ENCODE measurements at regions not wholly inside any gene's neighbourhood (a gene's known extent, or its start where the extent isn't known, plus 50 kb on each side); places are given as distances from the start of the nearest gene placed in this dataset.

- DNase-seq (ENCODE audit: low read depth), result no peak
Measured at GRCh38 chr21:35223480-35224156, 174.5 kb upstream of the RUNX1 start.

DNA sequence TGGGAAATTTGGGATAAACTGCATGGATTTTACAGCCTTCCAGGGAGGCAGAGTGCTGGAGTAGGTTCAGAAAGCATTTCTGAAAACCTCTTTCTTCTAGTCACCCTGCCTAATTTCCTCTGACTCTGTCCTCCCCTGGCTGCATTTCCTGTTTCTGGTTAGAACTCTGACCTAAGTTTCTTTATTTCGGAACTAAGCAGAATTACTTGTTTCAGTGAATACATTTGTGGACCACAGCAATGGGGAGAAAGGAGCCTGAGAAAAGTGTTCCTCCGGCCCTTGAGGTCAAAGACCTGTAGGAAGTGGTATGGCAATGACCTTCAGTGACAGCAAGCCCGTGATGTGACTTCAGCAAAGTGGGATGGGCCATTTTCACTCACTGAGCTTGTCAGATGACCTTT, 173.4 kb upstream of the RUNX1 start:
- no peak for DNase-seq (ENCODE audit: low read depth)

DNA sequence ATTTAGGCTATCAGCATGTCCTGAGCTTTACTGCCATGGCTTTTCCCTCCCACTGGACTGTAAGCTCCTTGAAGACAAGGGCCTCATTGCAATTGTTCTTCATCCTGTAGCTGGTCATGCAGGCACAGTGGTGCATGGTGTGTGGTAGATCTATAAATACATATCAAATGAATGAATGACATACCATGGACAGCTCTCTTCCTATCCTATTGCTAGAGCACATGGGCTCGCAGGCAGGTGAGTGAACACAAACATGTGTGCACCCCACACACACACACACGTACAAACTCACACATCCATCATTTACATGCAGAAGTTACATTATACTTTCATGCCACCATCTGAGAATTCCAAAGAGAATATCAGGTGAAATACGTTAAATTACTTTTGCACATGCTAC, 172.9 kb upstream of the RUNX1 start:
- no peak for DNase-seq (ENCODE audit: low read depth)

- peak; percentile 16 for DNase-seq (ENCODE audit: low read depth)
Measured at GRCh38 chr21:35220301-35220700, 171.2 kb upstream of the RUNX1 start.

DNA sequence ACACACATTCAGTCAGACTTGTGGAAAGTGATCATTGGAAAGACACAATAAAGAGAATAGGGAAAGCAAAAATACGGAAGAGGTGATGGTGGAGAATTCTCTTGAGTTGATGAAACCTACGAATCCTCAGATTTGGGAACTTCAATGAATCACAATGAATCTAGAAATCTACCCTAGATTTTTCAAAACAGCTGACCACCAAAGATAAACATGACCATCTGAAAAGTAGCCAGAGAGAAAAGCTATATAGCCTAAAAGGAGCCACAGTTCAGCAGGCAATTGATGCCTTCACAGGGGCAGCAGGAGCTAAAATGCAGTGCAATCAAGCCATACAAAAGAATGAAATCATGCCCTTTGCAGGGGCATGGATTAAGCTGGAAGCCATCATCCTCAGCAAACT, 170.6 kb upstream of the RUNX1 start:
- no peak for DNase-seq (ENCODE audit: low read depth)

GRCh38 chr21:35219291-35219690, 170.2 kb upstream of the RUNX1 start:
- DNase-seq (ENCODE audit: low read depth), result no peak

GRCh38 chr21:35217504-35218060, 168.5 kb upstream of the RUNX1 start:
- peak; percentile 50 for DNase-seq (ENCODE audit: low read depth)

DNA sequence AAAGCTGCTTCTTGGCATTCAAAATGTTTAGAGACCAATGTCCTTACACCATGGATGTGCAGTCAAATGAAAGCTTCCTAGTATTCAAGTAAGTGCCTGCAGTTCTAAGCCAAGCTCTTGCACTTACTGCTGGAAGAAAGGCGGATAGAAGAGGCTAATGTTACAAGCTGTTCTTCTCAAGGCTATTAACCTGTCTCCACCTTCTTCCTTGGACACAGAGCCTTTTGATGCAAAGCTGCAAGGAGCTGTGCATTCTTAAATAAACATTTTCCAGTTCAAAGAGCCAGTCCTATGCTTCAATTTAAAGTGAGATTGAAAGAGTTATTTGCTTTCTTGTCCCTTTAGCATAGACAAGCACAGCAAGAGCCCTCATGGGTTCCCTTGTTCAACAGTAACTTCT, 167.9 kb upstream of the RUNX1 start:
- DNase-seq (ENCODE audit: low read depth), result no peak

DNA sequence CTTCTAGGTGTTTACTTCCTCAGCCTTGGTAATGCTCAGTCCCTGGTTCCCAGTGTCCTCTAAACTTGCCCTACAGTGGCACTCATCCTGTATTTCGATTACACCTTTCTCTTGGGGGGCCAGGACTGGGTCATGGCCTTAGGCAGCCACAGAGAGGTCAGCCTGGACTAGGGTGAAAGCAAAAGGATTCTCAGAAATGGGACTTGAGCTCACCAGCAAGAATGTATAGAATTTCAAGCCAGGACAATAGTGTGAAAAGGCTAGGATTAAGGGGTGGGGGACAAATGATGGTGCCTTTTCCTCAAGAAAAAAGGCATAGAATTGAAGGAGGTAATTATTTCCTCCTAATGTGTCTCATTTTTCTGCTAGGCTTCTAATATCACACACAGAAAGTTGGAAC, 166.8 kb upstream of the RUNX1 start:
- no peak for DNase-seq (ENCODE audit: low read depth)

- DNase-seq (ENCODE audit: low read depth), result no peak
Measured at GRCh38 chr21:35212393-35213127, 163.5 kb upstream of the RUNX1 start.

DNA sequence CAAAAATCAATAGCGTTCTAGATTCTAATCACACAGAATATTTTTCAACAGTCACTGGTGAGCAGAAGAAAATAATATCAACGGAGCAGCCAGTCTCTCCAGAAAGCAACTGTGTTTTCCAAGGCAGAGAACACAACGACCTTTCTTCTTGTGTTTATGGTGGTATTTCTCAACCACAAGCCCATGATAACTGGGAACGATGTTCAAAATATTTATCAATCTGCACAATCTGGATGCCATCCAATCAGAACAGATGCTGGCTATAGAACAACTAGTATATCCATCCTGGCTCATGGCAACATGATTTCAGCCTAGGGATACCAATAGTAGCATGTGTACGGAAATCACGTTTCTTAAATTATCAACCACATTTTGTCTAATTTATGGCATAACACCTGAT, 162.7 kb upstream of the RUNX1 start:
- DNase-seq (ENCODE audit: low read depth), result no peak

- no peak for DNase-seq (ENCODE audit: low read depth)
Measured at GRCh38 chr21:35210093-35210492, 161.0 kb upstream of the RUNX1 start.

DNA sequence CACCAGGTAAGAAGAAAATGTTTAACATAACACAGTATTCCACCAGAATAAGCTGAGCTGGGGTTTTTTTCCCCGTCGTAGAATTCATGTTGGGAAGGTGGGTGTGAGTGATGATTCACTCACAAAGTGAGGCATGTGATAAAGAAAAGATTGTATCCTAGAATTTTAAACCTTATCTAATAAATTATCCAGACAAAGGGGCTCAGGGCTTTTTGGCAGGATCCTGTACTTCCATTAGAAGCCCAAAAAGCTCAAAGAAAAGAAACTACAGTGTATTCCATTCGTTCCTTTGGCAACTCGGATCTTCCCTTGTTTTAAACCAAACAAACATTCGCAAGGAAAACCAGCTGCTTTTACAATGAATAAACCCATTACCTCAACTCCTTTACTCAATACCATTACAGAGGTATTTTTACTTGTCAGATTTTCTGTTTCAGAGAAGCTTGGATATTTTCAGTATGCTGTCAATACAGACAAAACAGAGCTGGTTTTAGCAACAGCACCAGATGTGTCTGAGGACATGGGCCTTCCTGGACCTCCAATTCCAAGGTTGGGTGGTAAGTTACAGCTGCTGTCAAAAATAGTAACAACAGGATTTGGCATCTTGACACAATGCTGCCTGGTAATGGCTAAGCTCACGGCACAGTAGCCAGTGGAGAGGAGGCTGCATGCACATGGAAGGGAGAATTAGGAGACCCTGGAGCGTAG, 159.9 kb upstream of the RUNX1 start:
- peak; percentile 54 for DNase-seq (ENCODE audit: low read depth)

GRCh38 chr21:35208104-35208503, 159.0 kb upstream of the RUNX1 start:
- no peak for DNase-seq (ENCODE audit: low read depth)

- DNase-seq (ENCODE audit: low read depth), result no peak
Measured at GRCh38 chr21:35207322-35207721, 158.2 kb upstream of the RUNX1 start.

GRCh38 chr21:35206141-35207125, 157.3 kb upstream of the RUNX1 start:
- no peak for DNase-seq (ENCODE audit: low read depth)

GRCh38 chr21:35204850-35205541, 155.9 kb upstream of the RUNX1 start:
- peak; percentile 86 for DNase-seq (ENCODE audit: low read depth)

DNA sequence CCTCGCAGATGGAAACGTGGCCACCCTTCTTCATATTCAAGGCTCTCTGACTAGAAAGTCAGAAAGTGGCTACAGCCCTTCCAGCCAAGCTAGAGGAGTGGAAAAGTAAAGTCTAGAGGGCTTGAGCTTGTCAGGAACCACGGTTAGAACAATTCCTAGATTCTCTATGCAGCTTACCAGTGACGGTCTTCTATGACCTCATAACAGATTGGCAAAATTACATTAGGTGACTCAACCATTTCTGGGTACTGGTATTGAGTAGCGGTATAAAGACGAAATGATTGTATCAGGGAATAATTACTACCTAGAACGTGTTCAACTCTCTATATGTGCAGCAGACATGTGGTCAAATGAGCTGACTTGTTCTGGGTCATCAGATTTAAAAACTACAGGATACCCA, 155.0 kb upstream of the RUNX1 start:
- DNase-seq (ENCODE audit: low read depth), result no peak

- peak; percentile 34 for DNase-seq (ENCODE audit: low read depth)
Measured at GRCh38 chr21:35203093-35203977, 154.2 kb upstream of the RUNX1 start.

DNA sequence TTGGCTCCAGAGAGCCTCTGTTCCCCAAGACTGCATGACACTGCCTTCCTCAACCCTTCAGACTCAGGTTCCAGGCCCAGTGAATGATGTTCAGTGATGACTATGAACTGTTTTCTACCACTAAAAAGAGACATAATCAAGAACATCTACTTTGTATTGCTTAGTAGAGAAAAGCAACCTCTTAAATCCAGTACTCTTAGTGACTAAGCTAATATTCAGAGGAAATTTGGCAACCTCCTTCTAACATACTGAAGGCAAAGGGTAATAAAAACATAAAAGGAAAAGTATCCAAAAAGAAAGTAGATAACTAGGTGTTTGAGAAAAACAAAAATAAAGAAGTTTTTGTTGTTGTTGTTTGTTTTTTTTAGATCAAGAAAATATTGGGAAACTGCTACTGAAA, 153.3 kb upstream of the RUNX1 start:
- DNase-seq (ENCODE audit: low read depth), result peak; percentile 53
